HG03280 (cell line): ENCODE measurements at regions not wholly inside any gene's neighbourhood (a gene's known extent, or its start where the extent isn't known, plus 50 kb on each side); places are given as distances from the start of the nearest gene placed in this dataset.
"Not testable (repeated sequence)": the region's sequence is repeated elsewhere in the genome, so short reads cannot be mapped to it uniquely, and the experiment has no call there.

Experiments used
- ATAC-seq: cut with Tn5 transposase; IDR thresholded peaks from one replicate; pipeline ENCODE4 v1.9.1; 2021; ENCODE audit warnings: mild to moderate bottlenecking, moderate library complexity; ENCODE audit not compliant: unreplicated experiment

DNA sequence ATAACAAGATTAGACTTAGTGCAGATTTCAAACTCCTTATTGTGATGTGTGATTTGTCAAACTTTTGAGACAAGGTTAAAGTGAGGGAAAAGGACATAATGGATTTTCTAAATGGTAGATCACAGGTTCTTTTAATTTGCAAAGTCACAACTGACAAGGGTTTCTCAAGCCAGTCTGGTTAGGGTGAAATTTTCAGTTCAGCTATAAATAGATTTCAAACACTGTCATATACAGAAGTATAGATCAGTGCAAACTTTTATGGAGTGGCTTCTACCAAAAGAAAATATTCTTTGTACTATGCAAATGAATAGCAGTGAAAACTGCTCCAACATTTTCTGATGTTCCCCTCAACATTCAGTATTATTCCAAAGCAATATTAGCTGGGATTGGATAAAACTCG, 337.1 kb upstream of the MAN1A1 start:
- ATAC-seq, result no peak

DNA sequence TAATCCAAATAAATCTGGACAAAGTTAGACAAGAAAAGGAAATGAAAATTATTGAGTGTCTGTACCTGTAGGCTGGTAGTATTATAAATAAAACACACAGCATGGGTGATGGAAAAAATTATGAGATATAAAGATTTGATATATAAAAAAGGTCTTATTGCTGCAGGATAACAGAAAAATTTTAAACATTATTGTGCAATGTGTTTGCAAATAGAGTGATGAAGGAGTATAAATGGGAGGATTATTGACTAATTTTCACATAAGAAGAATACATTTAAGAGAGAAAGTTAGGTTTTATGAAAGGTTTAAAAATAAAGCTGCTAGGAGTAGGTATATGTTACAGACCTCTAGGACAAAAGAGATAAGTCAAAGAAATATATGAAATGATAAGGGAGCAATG, 336.7 kb upstream of the MAN1A1 start:
- ATAC-seq, result no peak

GRCh38 chr6:119683671-119684070, 334.1 kb upstream of the MAN1A1 start:
- no peak for ATAC-seq

GRCh38 chr6:119683031-119683430, 333.5 kb upstream of the MAN1A1 start:
- ATAC-seq, result no peak

- ATAC-seq, result no peak
Observed at GRCh38 chr6:119678961-119679360, 329.4 kb upstream of the MAN1A1 start.

DNA sequence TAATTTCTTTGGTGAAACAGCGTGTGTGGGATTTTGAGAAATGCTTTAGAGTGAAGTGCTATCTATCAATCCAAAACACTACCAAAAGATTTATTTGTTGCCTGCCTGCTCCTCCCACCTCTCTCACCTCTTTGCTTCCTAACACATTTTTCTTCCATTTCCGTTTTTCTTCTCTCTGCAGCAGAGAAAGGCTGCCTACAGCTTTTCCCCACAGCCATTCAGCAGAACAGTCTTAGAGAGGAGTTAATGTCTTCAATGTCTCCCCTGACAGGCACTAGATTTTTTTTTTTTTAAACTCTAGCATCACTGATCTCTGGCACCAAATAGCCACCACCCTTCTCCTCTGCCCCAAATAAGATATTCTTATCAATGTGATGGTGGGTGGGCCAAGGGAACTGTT, 327.8 kb upstream of the MAN1A1 start:
- no peak for ATAC-seq

DNA sequence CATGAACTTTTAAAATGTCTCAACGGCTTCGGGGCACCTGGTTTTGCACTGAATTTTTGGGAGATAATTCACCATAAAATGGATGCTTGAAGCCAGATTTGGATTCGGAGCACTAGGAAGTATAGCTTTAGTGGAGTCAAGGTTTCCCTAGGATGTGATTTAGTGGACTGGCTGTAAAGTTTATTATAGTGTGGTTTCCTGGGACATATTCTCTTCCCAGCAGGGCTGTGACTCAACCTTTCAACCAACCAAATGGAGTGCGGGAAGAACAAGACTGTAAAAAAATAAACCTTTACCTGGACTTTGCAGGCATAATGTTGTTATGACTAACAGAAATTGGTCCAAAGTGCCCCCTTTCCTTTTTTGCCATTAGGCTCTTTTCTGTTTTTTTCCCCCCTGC, 327.4 kb upstream of the MAN1A1 start:
- no peak for ATAC-seq

DNA sequence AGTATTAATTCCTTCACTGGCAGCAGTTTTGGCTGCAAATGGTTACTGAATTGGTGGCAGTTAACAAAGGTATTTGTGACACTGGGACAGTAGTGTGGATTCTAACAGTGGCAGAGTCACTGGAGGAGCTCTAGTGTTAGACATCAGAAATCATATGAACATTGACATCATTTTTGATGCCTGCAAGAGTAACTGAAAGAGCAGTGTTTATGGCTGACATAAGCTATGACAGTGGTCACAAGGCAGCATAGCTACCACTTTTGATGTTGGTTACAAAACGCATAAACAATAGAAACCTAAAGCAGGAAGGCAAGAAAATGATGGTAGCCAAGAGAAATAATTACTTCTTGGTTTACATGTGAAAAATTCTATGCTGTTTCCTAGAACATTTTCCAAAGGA, 326.7 kb upstream of the MAN1A1 start:
- ATAC-seq, result no peak

DNA sequence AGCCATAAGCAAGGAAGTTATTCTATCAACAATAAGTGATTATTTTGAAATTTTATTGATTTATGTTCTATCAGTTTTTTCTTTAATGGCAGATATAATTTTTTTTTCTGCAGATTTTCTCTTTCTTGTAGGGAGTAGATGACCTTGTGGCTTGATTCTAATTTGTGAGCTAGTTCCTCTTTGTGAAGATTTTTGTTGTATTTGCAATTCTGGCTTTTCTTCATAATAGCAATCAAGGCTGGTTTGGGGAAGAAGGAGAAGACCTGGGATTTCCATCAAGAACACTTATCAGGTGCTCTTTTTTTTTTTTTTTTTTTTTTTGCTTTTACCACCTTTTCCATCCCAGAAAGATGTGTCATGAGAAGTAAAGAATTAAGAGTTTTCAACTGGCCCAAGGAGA, 324.2 kb upstream of the MAN1A1 start:
- ATAC-seq, result no peak

DNA sequence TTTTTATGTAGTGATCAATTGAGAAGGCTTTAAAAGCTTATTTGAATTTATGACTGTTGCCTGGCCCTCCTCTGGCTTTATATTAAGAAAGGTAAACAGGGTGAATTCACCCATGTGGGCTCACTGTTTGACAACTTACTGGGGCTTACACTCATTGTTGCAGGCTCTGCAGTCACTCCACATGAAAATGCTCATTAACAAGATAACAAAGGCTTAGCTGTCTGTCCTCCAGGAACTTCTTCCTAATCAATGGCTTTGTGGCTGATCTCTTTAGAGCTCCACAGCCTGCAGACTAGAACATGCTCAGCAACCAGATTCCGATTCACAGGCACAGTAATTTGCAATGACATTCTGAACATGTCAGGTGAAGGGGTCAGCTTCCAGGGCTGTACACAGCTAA, 323.2 kb upstream of the MAN1A1 start:
- no peak for ATAC-seq

GRCh38 chr6:119671105-119671504, 321.5 kb upstream of the MAN1A1 start:
- ATAC-seq, result no peak

DNA sequence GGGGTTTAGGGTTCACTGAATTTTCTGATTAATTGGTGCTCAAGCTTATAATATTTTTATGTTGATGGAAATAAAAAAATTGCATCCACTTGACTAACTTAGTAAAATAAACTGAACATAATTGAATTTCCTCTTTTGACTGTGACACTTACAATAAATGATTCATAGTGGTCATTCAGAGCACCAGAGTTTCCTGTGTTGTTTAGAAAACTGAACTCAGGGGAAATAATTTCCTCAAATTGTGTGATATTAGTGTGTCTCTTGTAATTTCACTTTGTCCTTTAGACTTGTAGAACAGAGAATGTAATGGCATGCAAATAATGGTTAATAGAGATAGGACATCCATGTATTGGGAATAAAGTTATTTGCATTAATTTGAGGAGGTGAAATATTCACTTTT, 319.7 kb upstream of the MAN1A1 start:
- ATAC-seq, result no peak

- ATAC-seq, result not testable (repeated sequence)
Observed at GRCh38 chr6:119665432-119665831, 315.9 kb upstream of the MAN1A1 start.

GRCh38 chr6:119661628-119662027, 312.1 kb upstream of the MAN1A1 start:
- no peak for ATAC-seq

GRCh38 chr6:119661078-119661477, 311.5 kb upstream of the MAN1A1 start:
- no peak for ATAC-seq

DNA sequence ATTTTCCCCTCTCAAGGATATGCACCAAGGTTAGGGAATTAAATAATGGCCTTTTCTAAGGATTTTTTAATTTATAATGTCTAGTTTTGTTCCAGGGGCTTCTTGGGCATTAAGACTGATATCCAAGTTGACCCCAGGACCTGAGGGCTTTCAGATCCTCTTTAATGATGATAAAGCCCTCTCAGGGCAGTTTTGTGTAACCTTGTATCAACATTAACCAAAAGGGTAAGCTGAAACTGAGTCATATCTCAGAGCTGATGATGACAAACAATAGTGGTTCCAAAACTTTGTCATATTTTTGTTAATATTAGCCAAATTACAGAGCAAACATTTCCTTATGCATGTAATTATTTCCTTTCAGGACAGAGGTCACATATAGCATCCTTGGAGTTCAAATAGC, 309.4 kb upstream of the MAN1A1 start:
- no peak for ATAC-seq

GRCh38 chr6:119655124-119655523, 305.6 kb upstream of the MAN1A1 start:
- no peak for ATAC-seq

GRCh38 chr6:119653329-119653728, 303.8 kb upstream of the MAN1A1 start:
- no peak for ATAC-seq

DNA sequence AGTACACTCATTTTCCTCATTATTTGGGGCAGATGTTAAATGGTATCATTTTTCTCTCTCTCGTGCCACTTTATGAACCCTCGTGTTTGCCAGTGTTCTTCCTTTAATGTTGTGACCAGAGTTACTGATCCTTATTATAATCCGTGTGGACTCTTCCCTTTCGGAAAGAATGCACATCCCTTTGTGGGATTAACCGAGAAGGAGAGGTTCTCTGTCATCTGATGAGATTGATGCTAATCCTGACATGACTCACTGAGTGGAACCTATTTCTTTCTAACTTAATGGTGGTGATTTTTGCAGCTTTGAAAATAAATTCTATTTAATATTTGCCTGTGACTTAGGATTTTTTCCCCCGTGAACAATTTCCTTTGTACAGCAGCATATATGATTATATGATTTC, 300.0 kb upstream of the MAN1A1 start:
- ATAC-seq, result no peak

DNA sequence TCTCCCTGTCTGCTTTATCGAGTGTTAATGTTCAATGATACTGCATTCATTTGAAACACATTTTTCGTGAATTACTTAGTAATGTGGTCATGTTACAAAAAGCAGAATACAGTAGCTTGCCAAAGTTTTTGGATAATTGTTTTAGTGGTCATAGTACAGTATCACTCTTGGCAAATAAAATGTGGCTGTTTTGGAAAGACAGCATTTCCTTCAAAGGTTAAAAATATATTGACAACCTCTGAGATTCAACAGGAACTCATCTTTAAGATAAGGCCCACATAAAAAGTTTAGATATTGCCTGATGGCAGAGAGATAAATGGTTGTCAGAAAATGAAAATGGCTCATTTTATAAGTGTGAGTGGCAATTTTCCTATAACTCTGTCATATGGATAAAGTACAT, 297.7 kb upstream of the MAN1A1 start:
- ATAC-seq, result no peak

- no peak for ATAC-seq
Observed at GRCh38 chr6:119643876-119644275, 294.3 kb upstream of the MAN1A1 start.

DNA sequence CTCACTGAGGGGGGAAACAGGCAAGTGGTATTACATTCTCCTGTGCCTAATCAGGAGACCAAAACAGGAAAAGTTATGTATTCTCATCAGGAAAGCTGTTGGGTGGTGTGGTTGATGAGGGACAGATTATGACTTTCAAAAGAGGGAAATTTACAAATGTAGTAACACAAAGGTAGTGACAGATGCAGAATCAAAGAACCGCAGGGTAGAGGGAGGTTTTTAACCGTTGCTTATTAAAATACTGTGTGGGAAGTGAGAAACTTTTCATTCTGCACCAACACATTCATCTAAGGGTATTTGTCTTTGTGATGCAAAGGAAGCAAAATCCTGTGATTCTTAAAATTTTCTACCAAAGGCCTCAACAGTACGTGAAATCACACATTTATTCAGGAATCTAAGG, 288.2 kb upstream of the MAN1A1 start:
- no peak for ATAC-seq

- ATAC-seq, result no peak
Observed at GRCh38 chr6:119636060-119636459, 286.5 kb upstream of the MAN1A1 start.

DNA sequence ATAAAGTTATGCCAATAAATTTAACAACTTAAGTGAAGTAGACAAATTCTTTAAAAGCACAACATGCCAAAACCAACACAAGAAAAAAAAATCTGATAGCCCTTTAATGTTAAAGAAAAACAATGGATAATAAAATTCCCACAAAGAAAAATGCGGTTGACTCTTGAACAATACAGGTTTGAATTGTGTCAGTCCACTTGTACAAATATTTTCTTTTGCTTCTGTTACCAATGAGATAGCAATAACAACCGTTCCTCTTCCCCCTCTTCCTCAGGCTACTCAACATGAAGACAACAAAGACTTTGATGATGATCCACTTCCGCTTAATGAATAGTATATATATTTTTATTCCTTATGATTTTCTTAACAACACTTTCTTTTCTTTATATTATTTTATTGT, 283.9 kb upstream of the MAN1A1 start:
- ATAC-seq, result no peak
